ENCODE measurements at regions not wholly inside any gene's neighbourhood (a gene's known extent, or its start where the extent isn't known, plus 50 kb on each side); places are given as distances from the start of the nearest gene placed in this dataset.
"Not testable (repeated sequence)": the region's sequence is repeated elsewhere in the genome, so short reads cannot be mapped to it uniquely, and the experiment has no call there.

DNA sequence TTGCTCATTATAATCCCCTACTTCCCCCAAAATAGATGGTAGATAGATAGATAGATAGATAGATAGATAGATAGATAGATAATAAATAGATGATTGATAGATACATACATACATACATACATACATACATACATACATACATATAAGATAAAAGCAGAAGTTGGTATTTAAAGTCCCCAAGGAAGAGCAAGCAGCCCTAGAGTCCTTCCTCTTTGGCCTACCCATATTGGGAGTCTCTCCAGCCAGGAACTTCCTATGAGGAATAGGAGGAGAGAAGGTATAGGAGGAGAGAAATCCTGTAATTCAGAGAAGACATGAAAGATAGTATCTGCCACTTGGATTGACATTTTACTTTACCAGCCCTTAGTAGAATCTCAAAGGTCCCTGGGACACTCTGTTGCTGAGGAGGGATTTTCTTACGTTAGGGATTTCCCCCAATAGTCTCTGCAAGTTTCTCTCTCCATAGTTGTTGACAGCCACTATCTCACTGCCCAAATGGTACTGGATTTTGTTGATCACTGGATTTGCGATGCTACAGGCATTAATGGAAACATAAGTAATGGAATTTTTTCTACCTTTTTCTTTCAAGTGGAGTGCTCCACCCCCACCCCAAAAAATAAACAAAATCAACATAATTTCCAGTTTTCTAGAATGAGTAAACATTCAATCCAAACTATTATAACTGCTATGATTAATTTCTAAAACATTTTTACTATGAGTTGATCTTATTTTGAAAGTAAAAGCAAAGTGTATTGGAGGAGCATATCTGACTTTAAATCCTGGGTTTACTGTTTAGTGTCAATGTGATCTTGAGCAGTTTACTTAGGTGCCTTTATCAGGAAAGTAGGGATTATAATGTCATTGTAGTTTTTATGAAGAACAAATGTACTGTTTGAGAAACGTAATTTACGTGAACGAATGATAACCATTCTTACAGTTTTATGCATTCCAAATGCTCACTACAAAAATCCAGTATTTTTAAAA, 93.2 kb upstream of the TNFSF4 start:
- DNase-seq: no peak

DNA sequence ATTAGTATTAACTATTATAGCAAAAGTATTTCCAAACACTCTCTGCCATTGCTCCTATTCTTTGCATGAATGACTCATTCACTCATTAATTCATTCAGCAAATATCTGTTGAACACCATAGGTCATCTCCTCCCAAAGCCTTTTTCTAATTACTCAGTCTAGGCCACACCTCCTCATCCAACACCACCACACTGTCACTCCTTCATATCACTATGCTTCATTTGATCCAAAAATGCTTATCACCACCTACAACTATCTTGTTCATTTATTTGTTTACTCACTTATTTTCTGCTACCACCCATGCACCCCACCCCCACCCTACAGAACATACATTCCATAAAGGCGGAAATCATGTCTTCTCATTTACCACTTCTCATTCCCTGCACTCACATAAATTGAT, 94.4 kb upstream of the TNFSF4 start:
- no peak for DNase-seq

DNA sequence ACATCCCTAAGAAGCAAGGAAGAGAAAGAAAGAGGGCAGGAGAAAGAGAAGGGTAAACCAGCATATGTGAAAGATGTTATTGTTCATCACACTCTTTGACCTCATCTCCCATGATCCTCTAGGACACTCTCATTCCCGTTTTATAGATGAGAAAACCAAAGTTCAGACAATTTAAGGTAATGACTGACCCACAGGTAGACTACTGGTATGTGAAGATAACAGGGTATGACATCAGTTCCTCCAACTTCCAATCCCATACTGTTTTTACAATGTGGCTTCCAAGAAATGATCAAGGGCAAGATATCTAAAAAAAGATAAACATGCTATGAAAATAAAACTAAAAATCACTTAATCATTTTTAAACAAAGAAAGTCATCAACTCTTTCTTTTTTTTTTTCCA, 95.2 kb upstream of the TNFSF4 start:
- DNase-seq: no peak

DNA sequence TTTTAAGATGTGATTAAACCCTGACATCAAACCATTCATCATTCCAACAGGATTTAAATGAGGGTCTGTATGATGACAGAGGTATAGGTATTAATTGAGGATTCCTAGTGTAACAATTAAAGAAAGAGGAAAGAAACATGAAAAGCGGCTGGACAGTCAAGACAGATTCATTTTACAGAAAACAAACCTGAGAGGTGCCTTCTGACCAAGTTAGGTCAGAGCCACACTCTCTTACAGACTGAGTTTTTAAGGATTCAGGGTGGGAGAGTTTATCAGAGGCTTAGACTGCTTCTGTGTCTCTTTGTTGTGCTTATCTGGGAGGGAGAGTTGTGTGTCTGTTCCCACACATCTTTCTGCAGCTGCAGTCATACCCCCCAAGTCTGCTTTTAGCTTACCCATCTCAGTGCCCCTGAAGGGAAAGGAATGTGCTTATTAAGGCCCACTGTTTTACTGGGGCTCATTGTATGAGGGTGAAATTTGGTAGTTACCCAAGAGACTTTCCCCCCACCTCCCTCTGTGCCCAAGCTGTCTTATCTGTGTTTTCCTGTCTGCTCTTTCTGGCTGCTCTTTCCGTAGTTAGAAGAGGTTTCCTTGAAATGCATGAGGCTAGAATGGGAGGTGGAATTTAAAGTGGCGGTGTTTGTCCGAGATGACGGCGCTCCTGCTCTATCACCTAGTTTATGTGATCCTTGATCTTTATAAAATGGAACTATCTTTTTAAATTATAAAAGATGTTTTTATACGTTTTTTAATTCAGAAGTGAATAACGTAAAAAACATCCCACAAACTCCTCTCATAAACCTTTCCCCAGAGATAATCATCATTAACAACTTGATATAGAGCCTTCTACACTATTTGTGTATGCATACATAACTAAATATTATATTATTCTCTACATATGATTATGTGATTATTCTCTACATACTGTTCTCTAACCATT, 96.0 kb upstream of the TNFSF4 start:
- DNase-seq: no peak

DNA sequence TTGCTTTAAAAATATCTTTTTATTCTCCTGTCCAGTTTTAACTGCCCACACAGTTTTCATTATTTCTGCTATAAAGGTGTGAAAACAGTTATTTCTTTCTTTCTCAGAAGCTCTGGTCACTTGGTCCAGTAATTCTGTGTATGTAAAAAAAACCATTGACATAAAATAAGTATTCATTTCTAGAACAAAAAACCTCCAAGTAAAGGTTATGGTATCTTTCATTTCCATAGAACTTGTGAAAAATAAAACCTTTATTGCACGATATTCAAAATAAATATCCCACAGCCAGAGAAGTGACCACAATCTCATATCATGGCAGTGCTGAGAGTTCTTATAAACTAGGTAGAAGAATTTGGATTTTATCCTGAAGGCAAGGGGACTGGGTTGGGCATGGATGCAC, 96.9 kb upstream of the TNFSF4 start:
- no peak for DNase-seq

DNA sequence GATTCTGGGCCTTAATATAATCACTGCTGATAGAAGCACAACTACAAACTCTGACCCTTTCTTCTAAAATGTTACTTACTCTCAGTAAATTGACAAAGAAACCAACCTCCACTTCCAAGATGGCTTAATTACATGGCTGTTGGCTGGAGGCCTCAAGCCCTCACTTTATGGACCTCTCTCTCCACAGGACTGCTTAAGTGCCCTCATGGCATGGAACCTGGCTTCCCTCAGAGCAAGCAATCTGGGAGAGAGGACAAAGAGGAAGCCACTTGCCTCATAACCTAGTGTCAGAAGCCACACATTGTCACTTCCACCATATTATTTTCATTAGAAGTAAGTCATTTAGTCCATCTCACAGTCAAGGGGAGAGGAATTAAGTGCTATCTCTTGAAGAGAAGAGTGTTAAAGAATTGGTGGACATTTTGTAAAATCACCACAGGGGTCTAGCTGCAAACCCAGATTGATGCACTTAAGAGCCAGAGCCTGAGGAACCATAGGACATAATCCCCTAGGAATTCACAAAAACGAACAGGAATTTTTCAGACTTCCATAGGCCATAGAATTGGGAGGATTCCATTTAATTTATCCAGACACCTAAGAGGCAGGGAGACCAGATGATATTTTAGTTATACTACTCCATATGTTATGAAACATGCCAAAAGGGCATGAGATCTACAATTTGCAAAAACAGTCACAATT, 97.5 kb upstream of the TNFSF4 start:
- DNase-seq: no peak

DNA sequence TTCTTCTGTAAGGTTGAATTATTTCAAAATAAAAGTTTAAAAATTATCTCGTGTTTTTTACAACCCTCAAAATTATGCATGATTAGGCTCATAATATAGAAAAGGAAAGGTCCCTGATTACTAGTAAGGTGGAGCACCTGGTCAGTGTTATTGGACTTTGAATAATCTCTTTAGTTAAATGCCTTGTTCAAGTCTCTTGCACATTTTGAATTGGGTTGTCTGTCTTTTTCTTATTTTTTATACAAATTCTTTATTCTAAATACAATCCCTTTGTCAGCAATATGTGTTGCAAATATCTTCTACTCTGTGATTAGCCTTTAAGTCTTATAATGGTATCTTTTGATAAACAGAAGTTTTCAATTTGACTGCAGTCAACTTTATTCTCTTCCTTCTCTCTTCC, 100.7 kb upstream of the TNFSF4 start:
- DNase-seq: no peak

DNA sequence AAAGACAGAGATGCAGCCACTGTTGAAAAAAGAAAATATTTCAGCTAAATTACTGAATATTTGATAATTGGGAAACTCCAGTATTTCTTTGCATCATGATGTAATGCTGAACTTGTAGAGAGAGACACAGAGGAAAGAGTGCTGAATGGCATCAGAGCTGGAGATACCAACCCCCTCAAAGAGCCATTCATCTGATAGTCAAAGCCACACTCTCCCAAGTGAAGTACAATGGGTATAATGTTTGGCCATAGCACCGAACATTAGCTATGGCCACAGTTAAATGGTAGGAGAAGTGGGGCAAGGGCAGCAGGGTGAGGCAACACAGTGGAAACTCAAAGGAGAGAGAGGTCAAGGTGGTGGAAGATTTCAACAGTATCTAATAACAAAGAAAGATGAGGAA, 107.5 kb upstream of the TNFSF4 start:
- no peak for DNase-seq

DNA sequence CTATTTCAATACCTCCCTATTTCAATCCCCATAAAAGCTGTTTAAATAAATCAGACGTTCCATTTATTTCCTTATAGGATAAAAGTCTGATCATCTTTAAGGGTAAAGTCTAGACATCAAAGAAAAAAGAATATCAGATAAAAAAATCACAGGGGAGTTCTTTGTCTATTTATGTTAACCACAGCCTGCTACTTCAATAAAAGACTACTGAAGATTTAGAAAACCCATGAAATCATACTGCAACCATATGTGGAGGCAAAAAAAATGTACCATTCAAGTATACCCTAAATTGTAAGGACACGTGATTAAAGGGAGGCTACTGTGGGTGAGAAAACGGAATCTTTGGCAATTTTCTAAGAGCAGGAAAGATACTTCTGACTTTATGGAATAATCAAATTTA, 108.2 kb upstream of the TNFSF4 start:
- DNase-seq: no peak

DNA sequence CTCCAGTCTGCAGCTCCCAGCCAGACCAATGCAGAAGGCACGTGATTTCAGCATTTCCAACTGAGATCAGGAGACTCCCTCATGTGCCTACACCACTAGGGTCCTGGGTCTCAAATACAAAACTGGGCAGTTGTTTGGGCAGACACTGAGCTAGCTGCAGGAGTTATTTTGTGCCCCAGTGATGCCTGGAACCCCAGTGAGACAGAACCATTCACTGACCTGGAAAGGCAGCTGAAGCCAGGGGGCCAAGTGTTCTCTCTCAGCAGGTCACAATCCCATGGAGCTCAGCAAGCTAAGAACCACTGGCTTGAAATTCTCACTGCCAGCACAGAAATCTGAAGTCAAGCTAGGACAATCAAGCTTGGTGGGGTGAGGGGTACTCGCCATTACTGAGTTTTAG, 111.7 kb upstream of the TNFSF4 start:
- DNase-seq: no peak

DNA sequence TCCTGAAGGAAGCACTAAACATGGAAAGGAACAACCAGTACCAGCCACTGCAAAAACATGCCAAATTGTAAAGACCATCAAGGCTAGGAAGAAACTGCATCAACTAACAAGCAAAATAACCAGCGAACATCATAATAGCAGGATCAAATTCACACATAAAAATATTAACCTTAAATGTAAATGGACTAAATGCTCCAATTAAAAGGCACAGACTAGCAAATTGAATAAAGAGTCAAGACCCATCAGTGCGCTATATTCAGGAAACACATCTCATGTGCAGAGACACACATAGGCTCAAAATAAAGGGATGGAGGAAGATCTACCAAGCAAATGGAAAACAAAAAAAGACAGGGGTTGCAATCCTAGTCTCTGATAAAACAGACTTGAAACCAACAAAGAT, 117.2 kb upstream of the TNFSF4 start:
- DNase-seq: not testable (repeated sequence)

DNA sequence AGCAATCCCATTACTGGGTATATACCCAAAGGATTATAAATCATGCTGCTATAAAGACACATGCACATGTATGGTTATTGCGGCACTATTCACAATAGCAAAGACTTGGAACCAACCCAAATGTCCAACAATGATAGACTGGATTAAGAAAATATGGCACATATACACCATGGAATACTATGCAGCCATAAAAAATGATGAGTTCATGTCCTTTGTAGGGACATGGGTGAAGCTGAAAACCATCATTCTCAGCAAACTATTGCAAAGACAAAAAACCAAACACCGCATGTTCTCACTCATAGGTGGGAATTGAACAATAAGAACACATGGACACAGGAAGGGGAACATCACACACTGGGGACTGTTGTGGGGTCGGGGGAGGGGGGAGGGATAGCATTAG, 120.9 kb upstream of the TNFSF4 start:
- DNase-seq: not testable (repeated sequence)

DNA sequence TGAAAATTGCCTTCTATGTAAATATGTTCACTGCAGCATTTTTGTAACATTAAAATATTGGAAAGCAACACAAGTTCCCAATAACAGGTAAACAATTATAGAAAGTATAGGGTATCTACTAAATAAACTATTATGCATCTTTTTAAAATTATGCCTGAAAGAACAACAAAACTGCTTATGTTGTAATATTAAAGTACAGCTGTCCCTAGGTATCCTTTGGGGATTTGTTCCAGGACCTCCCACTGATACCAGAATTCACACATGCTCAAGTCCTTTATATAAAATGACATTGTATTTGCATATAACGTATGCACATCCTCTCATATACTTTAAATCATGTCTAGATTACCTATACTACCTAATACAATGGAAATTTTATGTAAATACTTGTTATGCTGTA, 121.8 kb upstream of the TNFSF4 start:
- no peak for DNase-seq

DNA sequence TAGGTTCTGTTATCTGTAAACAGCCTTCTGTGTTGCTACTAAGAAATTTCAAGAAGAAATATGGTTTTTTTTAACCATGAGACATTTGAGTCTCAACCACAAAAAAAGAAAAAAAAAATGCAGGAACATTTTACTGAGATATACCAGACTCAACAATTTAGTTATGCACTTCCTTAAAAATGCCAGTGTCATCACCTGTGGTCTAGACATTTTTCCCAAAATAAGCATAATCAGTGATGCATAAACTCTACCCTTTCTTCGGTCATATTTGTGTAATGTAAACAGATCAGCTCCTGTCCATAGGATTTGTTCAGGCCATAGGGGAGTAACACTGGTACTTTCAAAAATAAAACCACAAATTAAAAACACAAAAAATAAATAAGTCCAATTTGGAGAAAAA, 122.6 kb upstream of the TNFSF4 start:
- no peak for DNase-seq

DNA sequence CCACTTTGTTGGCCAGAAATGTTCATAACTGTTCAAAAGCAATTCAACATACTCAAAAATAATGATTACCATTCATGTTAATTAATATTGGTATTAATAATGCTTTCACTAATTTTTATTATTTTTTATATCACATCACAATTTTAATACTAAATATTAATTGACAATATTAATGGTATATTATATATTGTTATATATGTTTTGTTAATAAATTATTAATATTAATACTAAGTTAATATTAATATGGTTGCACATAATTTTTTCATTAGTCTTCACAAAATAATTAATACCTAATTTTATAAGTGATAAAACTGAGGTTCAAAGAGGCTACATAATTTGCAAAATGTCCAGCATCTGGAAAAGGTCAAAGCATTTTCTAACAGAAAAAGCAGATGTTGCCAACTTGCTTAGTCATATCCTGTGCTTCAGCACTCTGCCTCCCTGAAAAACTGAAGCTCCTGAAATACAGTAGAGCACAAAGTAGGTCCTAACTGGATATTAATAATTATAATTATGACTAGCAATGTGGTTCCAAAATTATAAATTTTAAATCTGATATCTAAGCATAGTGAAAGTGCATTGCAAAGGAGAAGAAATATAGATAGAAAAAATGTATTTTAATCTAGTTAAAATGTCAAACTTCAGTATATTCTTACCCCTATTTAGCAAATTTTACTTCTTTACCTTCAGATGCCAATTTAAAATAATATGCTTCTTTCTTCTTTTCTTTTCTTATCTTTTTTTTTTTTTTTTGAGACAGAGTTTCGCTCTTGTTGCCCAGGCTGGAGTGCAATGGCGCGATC, 123.2 kb upstream of the TNFSF4 start:
- DNase-seq: no peak

DNA sequence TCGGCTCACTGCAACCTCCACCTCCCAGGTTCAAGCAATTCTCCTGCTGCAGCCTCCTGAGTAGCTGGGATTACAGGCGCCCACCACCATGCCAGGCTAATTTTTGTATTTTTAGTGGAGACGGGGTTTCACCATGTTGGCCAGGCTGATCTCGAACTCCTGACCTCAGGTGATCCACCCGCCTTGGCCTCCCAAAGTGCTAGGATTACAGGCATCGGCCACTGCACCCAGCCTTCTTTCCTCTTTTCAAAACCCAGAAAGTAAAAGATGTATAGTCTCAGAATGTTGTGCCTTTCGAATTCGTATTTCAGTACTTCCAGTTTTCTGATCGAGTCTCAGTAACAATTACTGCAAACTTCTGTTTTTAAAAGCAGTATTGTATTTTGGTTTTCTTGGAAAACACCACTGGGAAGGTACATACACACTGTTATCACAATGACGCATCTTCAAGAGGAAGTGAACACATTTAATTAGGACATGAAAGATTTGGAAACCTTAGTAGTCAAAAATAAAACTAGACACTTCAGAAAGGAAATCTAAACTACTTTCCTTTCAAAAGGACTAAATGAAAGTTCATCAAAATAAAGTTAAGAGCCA, 123.9 kb upstream of the TNFSF4 start:
- not testable (repeated sequence) for DNase-seq

DNA sequence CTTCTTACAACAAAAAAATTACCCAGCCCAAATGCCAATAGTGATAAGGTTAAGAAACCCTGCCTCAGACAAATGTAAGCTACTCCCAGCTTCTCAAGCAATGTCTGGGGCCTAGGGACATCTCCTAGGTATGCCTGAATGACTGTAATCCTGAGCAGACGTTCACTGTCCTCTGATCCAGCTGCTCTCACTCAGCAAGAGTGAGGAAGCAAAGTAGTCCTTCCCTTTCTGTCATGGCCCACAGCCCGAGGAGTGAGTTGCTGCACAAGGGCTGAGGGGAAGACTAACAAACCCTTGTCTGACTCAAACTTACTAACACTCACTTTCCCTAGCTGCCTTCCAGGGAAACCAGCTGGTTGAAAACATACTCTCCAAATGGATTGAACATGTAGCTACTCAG, 124.9 kb upstream of the TNFSF4 start:
- DNase-seq: no peak

DNA sequence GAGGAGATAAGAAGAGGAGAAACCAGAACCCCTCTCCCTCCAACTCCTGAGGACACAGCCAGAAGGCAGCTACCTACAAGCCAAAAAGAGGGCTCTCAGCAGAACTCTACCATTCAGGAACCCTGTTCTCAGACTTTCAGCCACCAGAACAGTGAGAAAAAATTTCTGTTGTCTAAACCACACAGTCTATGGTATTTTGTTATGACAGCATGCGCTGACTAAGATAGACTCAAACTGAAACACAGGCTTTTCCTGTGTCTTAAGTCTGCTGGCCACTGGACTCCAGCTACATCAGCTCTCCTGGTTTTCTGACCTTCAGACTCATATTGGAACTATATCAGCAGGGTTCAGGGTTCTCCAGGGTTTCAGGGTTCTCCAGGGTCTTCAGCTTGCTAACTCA, 126.5 kb upstream of the TNFSF4 start:
- DNase-seq: no peak

DNA sequence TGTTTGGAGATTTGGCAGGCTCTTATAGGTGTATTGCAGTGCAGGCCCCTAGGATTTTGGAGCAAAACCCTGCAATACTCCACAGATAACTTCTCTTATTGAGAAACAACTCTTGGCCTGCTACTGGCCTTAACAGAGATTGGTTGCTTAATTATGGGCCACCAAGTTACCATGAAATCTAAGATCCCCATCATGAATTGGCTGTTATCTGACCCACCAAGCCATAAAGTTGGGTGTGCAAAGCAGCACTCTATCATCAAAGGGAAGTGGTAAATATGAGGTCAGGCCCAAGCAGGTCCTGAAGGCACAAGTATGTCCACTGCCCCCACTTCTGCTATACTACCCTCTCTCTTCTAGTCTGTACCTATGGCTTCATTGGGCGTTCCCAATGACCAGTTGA, 130.0 kb upstream of the TNFSF4 start:
- no peak for DNase-seq

DNA sequence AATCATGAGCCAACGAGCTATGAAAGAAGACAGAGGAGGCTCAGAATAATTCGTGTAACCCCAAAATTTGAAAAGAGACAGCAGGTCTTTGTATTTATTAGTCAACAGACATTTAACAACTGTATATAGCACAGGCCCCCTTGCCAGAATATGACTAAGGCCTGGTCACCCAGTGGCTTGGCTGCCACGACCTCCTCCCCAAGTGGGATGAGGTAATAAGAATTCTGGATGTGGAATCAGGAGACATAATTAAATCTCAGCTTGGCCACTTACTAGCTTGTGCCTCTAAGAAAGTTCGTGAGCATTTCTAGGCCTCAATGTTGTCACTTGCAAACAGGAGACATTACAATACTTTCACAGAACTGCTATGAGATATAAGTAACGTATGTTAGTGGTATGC, 134.2 kb upstream of the TNFSF4 start:
- no peak for DNase-seq

DNA sequence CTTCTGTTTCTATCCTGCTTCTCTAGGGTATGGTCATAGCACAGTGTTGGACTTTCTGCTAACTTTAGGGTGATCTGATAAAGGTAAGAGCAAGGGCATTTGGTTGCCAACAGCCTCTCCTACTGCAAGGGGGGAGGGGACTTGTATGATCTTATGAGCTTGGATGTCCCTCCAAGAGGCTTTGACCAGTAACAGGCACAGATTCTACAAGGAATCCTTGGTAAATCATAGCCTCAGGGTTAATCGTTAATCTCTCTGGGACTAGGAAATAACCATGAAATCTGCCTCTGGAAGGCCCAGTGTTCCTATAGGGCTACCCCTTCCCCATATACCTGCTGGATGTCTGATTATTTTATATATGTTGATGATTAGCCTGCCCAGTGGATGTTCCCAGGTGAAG, 134.8 kb upstream of the TNFSF4 start:
- DNase-seq: no peak

DNA sequence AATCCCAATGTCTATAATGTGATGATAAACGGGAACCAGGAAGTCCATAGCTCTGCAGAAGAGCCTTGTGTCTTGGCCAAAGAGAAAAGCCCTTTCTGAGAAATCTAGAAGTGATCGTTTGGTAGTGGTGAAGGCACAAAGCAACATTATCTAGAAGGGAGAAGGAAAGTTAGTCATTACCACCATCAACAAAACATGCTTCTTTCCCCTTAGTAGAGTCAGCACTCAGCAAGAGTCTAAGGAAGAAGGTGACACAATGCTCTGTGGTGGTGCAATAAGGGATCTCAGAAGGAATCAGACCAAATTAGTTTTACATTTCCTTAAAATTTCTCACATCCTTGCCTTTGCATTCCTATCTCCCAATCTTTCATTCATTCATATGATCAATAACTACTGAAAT, 134.4 kb upstream of the PRDX6 start:
- no peak for DNase-seq
